Endothelial cell of umbilical vein (primary cell): ENCODE measurements at regions not wholly inside any gene's neighbourhood (a gene's known extent, or its start where the extent isn't known, plus 50 kb on each side); places are given as distances from the start of the nearest gene placed in this dataset.

Source experiments
- BruUV-seq: library from RNA; stranded (reverse); fragments of 400-500 nt; replicated peaks from 2 replicates; lab custom pipeline; 2021; lab: Mats Ljungman, UMichigan
- CTCF ChIA-PET: fragments of 300-600, 350-600 bp; sonication (Branson Sonifier 250); formaldehyde crosslinking; loops from one replicate; lab custom pipeline; 2021; ENCODE audit warnings: antibody characterized with exemption, inconsistent platforms; lab: Charles Lee
- POLR2A ChIA-PET: fragments of 300-600, 350-600 bp; sonication (Branson Sonifier 250); formaldehyde crosslinking; loops from one replicate; lab custom pipeline; 2021; ENCODE audit warnings: antibody characterized with exemption, inconsistent platforms; lab: Charles Lee
- DNase-seq: peaks from one replicate; pipeline ENCODE4 v3.0.0-alpha.2; 2011; ENCODE audit warnings: low read depth, low spot score
- FAIRE-seq: peaks from 2 replicates; lab custom pipeline; 2011; peaks lifted over from hg19 to GRCh38; lab: Jason Lieb, UNC
- H2AFZ ChIP-seq: 2 replicates; pipeline ENCODE4 v1.6.0; 2012; ENCODE audit warnings: low read depth, low read length, control low read depth, inconsistent platforms
- H3K27ac ChIP-seq: 2 replicates; pipeline ENCODE4 v1.5.1; 2011; ENCODE audit warnings: low read depth, mild to moderate bottlenecking, control low read depth, low read length, moderate library complexity; ENCODE audit not compliant: insufficient read depth
- H3K27me3 ChIP-seq, 2 experiments: 2 replicates each; pipeline versions ENCODE4 v1.6.0 to v1.6.1; 2011; ENCODE audit warnings: low read length in 2 of 2, mixed read lengths in 1 of 2; ENCODE audit not compliant: control insufficient read depth in 2 of 2, insufficient read depth in 2 of 2
- H3K36me3 ChIP-seq, 2 experiments: 2 replicates in 1 of 2; 3 replicates in 1 of 2; pipeline ENCODE4 v1.5.1; 2011; ENCODE audit warnings: low read length in 2 of 2, mild to moderate bottlenecking in 1 of 2, moderate library complexity in 1 of 2; ENCODE audit not compliant: control insufficient read depth in 2 of 2, insufficient read depth in 2 of 2; ENCODE audit errors: extremely low read depth in 1 of 2
- H3K4me1 ChIP-seq: 3 replicates; pipeline ENCODE4 v1.5.1; 2011; ENCODE audit warnings: mild to moderate bottlenecking, low read length; ENCODE audit not compliant: control insufficient read depth, insufficient read depth; ENCODE audit errors: extremely low read depth
- H3K4me2 ChIP-seq: 2 replicates; pipeline ENCODE4 v1.6.1; 2011; ENCODE audit warnings: low read length, control low read depth, mixed read lengths; ENCODE audit not compliant: insufficient read depth
- H3K4me3 ChIP-seq, 3 experiments: fragments of 200-600 bp in 1 of 3; sonication (generic), shearing (Covaris generic) in 1 of 3; replicated peaks in 1 of 3; 2 replicates each; pipeline ENCODE4 v1.5.1; 2011 to 2016; ENCODE audit warnings: control low read depth in 3 of 3, low read length in 3 of 3, mild to moderate bottlenecking in 2 of 3, inconsistent platforms in 1 of 3, low read depth in 1 of 3, moderate library complexity in 1 of 3; ENCODE audit not compliant: insufficient read depth in 1 of 3
- H3K79me2 ChIP-seq: 2 replicates; pipeline ENCODE4 v1.6.0; 2012; ENCODE audit warnings: low read length, inconsistent platforms; ENCODE audit not compliant: control insufficient read depth, insufficient read depth
- H3K9ac ChIP-seq: replicated peaks from 2 replicates; pipeline ENCODE3; 2011; ENCODE audit warnings: low read length, control low read depth; ENCODE audit not compliant: insufficient read depth; ENCODE audit errors: extremely low read depth
- H3K9me1 ChIP-seq: replicated peaks from 3 replicates; pipeline ENCODE4 v1.6.0; 2011; ENCODE audit warnings: mild to moderate bottlenecking, low read length; ENCODE audit not compliant: control insufficient read depth, insufficient read depth; ENCODE audit errors: extremely low read depth
- H3K9me3 ChIP-seq: replicated peaks from 2 replicates; pipeline ENCODE4 v1.5.1; 2012; ENCODE audit warnings: low read length, inconsistent platforms; ENCODE audit not compliant: control insufficient read depth, insufficient read depth
- H4K20me1 ChIP-seq: replicated peaks from 2 replicates; pipeline ENCODE3; 2011; ENCODE audit warnings: mild to moderate bottlenecking, low read length; ENCODE audit not compliant: control insufficient read depth, insufficient read depth; ENCODE audit errors: extremely low read depth
- EZH2 ChIP-seq: IDR thresholded peaks from 2 replicates; pipeline ENCODE4 v1.6.1; 2012; ENCODE audit warnings: borderline replicate concordance, low read depth, mild to moderate bottlenecking, moderate library complexity, low read length, inconsistent platforms; ENCODE audit not compliant: severe bottlenecking
- FOS ChIP-seq: IDR thresholded peaks from 2 replicates; pipeline ENCODE4 v1.6.1; 2011; ENCODE audit warnings: mild to moderate bottlenecking, low read length, moderate library complexity, borderline replicate concordance; ENCODE audit not compliant: insufficient read depth
- GATA2 ChIP-seq: IDR thresholded peaks from 2 replicates; pipeline ENCODE4 v1.7.0; 2011; ENCODE audit warnings: low read depth, mild to moderate bottlenecking, moderate library complexity, mixed read lengths, low read length; ENCODE audit not compliant: insufficient read length, insufficient read depth
- JUN ChIP-seq: IDR thresholded peaks from 2 replicates; pipeline ENCODE4 v1.6.1; 2011; ENCODE audit warnings: borderline replicate concordance, low read depth; ENCODE audit not compliant: insufficient read length, insufficient read depth
- MAX ChIP-seq: IDR thresholded peaks from 2 replicates; pipeline ENCODE4 v1.6.1; 2011; ENCODE audit not compliant: insufficient read depth, insufficient read length
- MYC ChIP-seq: IDR thresholded peaks from one replicate; pipeline ENCODE4 v1.6.1; 2011; ENCODE audit warnings: mild to moderate bottlenecking, low read depth, low read length
- POLR2A ChIP-seq: IDR thresholded peaks from 2 replicates; pipeline ENCODE4 v1.6.1; 2012; ENCODE audit warnings: low read depth, mild to moderate bottlenecking, control low read depth, low read length
- POLR2AphosphoS5 ChIP-seq: IDR thresholded peaks from 2 replicates; pipeline ENCODE4 v1.6.1; 2012; ENCODE audit warnings: low read depth, mild to moderate bottlenecking, control low read depth, low read length, moderate library complexity; ENCODE audit not compliant: insufficient read depth
- dilution Hi-C: fragments of 300-500 bp; cut with MboI; formaldehyde crosslinking; loops from one replicate; pipeline ENCODE4 v1.15.0; 2019; ENCODE audit warnings: low sequenced_read_pairs; ENCODE audit not compliant: extremely low pct_ligation_motif_present
- intact Hi-C: fragments of 100-400 bp; cut with micrococcal nuclease; formaldehyde crosslinking; loops from one replicate; pipeline ENCODE4 v1.10.0; 2022
- TF ChIP-seq, protein P1 (sequence below), 2 donors: IDR thresholded peaks; 1 replicate in 1 of 2; 2 replicates in 1 of 2; pipeline ENCODE4 v1.5.1; 2011; ENCODE audit warnings: low read length in 2 of 2, mild to moderate bottlenecking in 2 of 2, moderate library complexity in 2 of 2, control low read depth in 1 of 2, inconsistent platforms in 1 of 2, low read depth in 1 of 2; ENCODE audit not compliant: insufficient read depth in 1 of 2; ENCODE audit errors: extremely low read depth in 1 of 2

DNA sequence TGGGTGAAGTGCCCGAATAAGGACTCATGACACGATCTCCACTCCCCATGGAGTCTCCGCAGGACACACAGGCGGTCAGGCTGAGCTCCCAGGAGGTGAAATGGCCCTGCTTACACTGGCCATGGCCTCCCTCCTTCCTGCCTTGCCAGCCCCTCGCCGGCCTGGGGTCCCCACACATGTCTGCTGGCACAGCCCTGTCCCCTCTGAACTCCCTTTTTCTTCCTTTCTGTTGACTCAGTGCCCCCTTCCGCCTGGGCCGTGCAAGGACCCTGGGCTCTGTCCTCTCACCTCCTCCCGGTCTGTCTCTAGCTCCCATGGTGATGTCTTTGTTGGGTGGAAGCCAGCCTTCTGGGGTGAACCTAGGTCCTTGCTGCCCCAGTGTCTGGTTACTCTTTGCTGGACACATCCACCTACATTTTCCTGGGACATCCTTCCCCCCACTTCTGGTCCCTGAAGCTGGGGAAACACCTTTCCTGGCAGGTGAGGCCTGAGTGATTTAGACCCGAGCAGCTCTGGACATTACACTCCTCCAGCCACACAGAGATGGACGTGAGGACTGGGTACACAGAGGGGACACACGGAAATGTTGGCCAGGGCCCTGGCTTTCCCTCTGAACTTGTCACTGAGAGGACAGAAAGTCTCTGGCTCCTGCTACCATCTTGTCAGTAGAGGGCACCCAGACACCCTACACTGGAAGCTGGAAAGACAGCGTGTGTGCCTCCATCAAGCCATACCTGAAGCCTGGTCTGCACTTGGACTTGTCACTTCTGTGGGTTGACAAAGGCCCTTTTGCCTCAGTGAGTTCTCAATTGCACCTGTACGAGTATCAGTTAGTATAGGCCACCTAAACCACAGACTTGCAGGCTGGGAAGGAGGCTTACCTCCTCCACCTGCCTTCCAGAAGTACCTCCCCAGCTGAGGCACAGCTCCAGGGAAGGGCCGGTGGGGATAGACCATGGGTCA is 864.3 kb downstream of the TBC1D22A start:
- ChIA-PET CTCF (no interaction called here), POLR2A (no interaction called here)
- DNase-seq (no peak), FAIRE-seq (no peak)
- no peaks in the 10 kb centered on the region for H3K4me1 ChIP-seq
- no peaks in the 10 kb centered on the region for H3K36me3 ChIP-seq
- dilution Hi-C loops (no loop called here), intact Hi-C loops (no loop called here)
- no peaks in the 10 kb centered on the region for H3K27me3 ChIP-seq
- no peaks in the 10 kb centered on the region for H3K79me2 ChIP-seq
- no TSS peak for BruUV-seq
- H2AFZ ChIP-seq = no peak overlapping the region
- H3K9me3 ChIP-seq = peaks cover 7% of the 10 kb centered on the region
- TF ChIP-seq POLR2A (no peak), GATA2 (no peak), EZH2 (no peak), MYC (no peak), POLR2AphosphoS5 (no peak)
- H3K4me3 ChIP-seq = no peak overlapping the region
- H3K9ac ChIP-seq = no peak overlapping the region
- no peak overlapping the region for H3K27ac ChIP-seq
- H4K20me1 ChIP-seq = no peaks in the 10 kb centered on the region
- no peaks in the 10 kb centered on the region for H3K9me1 ChIP-seq
- H3K4me2 ChIP-seq = no peak overlapping the region

DNA sequence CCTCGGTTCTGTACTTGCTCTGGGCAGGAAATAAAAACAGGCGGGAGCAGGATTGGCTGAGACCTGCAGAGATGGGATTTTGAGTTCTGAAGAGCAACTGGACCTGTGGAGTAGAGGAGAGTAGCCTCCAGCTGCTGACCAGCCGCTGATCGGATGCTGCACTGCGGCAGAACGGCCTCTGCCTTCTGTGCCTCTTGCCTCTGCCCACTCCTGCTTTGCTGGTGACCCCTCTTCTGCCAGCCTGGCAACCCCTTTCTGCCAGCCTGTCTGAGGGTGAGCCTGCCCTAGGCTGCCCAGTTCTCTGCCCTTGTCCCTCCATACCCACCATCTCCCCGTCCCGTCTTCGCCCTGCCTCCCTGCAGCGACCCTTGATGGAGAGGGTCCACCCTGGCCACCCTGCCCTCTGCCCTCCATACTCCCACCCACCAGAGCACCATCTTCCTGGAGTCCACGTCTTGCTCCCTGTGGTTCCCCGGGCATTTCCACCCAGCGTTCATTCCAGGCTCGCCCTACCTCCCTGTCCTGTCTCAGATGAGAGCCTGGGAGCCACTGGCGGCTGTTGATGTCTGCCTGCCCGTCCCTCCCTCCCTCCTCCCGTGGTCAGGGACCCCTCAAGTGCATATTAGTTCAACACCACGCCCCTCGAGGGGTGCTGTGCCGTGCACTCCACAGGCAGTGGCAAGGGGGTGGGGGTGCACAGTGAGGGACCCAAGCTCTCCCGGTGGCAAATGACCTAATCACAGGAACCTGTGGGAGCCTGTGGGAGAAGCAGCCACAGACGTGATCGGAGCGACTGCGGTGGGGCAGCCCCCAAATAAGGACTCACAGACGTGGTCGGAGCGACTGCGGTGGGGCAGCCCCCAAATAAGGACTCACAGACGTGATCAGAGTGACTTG is 863.3 kb downstream of the TBC1D22A start:
- no TSS peak for BruUV-seq

More for the DNA sequence above, 863.3 kb downstream of the TBC1D22A start:
- Histone ChIP-seq H3K9me3 (peaks cover 7% of the 10 kb centered on the region), H3K79me2 (no peaks in the 10 kb centered on the region), H3K4me2 (no peak overlapping the region), H3K27me3 (no peaks in the 10 kb centered on the region), H3K36me3 (no peaks in the 10 kb centered on the region), H3K4me3 (no peak overlapping the region), H3K9me1 (no peaks in the 10 kb centered on the region), H2AFZ (no peak overlapping the region), H3K27ac (no peak overlapping the region), H4K20me1 (no peaks in the 10 kb centered on the region), H3K4me1 (no peaks in the 10 kb centered on the region), H3K9ac (no peak overlapping the region)
- CTCF ChIA-PET = no interaction called here
- DNase-seq = no peak
- FAIRE-seq = no peak
- no peak for TF ChIP-seq EZH2
- no peak for TF ChIP-seq FOS
- no peak for TF ChIP-seq MYC
- no peak for TF ChIP-seq POLR2AphosphoS5
- no peak for TF ChIP-seq MAX
- no peak for TF ChIP-seq JUN
- TF ChIP-seq GATA2 = no peak
- no peak for TF ChIP-seq POLR2A
- TF ChIP-seq, protein P1, sequence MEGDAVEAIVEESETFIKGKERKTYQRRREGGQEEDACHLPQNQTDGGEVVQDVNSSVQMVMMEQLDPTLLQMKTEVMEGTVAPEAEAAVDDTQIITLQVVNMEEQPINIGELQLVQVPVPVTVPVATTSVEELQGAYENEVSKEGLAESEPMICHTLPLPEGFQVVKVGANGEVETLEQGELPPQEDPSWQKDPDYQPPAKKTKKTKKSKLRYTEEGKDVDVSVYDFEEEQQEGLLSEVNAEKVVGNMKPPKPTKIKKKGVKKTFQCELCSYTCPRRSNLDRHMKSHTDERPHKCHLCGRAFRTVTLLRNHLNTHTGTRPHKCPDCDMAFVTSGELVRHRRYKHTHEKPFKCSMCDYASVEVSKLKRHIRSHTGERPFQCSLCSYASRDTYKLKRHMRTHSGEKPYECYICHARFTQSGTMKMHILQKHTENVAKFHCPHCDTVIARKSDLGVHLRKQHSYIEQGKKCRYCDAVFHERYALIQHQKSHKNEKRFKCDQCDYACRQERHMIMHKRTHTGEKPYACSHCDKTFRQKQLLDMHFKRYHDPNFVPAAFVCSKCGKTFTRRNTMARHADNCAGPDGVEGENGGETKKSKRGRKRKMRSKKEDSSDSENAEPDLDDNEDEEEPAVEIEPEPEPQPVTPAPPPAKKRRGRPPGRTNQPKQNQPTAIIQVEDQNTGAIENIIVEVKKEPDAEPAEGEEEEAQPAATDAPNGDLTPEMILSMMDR (IDR thresholded peaks at IDR 0.05; ENCODE audit: extremely low read depth in 1 of 2, insufficient read depth in 1 of 2, low read depth in 1 of 2, low read length in 2 of 2) = no peak
- POLR2A ChIA-PET = no interaction called here
- intact Hi-C loops = no loop called here
- dilution Hi-C loops = no loop called here
